CD4-positive, CD25-positive, alpha-beta regulatory T cell (primary cell): ENCODE measurements at regions not wholly inside any gene's neighbourhood (a gene's known extent, or its start where the extent isn't known, plus 50 kb on each side); places are given as distances from the start of the nearest gene placed in this dataset.

Experiments used
- ATAC-seq, 2 donors: fragments of 150-1000 bp; cut with Tn5 transposase; one replicate each; pipeline ENCODE4 v1.10.0; 2021; ENCODE audit warnings: low read depth in 2 of 2, moderate number of reproducible peaks in 2 of 2, moderate library complexity in 1 of 2
- DNase-seq, 3 donors: peaks; one replicate each; pipeline versions ENCODE4 v3.0.0 to v3.0.0-alpha.2; 2012 to 2022; ENCODE audit warnings: mixed read lengths in 1 of 3
- H3K27ac ChIP-seq: one replicate; pipeline ENCODE4 v1.7.0; 2013; ENCODE audit warnings: mild to moderate bottlenecking, low read length; ENCODE audit not compliant: insufficient read depth, poor library complexity, severe bottlenecking
- H3K27me3 ChIP-seq: one replicate; pipeline ENCODE4 v1.7.0; 2013; ENCODE audit warnings: low read length; ENCODE audit not compliant: control insufficient read depth, insufficient read depth
- H3K36me3 ChIP-seq: one replicate; pipeline ENCODE4 v1.7.0; 2013; ENCODE audit warnings: mild to moderate bottlenecking, low read length, moderate library complexity; ENCODE audit not compliant: control insufficient read depth, insufficient read depth
- H3K4me1 ChIP-seq: 2 replicates; pipeline ENCODE4 v1.7.0; 2013; ENCODE audit warnings: mild to moderate bottlenecking, low read length; ENCODE audit not compliant: insufficient read depth, control insufficient read depth, poor library complexity, severe bottlenecking
- H3K4me3 ChIP-seq: one replicate; pipeline ENCODE4 v1.7.0; 2013; ENCODE audit warnings: low read depth, mild to moderate bottlenecking, low read length, moderate library complexity
- H3K9me3 ChIP-seq, 2 experiments: 1 replicate in 1 of 2; 2 replicates in 1 of 2; pipeline ENCODE4 v1.7.0; 2013; ENCODE audit warnings: low read length in 2 of 2, mild to moderate bottlenecking in 1 of 2, moderate library complexity in 1 of 2; ENCODE audit not compliant: control insufficient read depth in 2 of 2
- H3K27ac Mint-ChIP-seq, 3 donors: one replicate each; pipeline ENCODE4 v1.8.0; 2020 to 2022; ENCODE audit warnings: mild to moderate bottlenecking in 3 of 3, mixed read lengths in 3 of 3, moderate library complexity in 2 of 3
- H3K27me3 Mint-ChIP-seq: one replicate; pipeline ENCODE4 v1.8.0; 2022; ENCODE audit warnings: mild to moderate bottlenecking, mixed read lengths
- H3K36me3 Mint-ChIP-seq: one replicate; pipeline ENCODE4 v1.8.0; 2020; ENCODE audit warnings: mixed read lengths
- H3K4me1 Mint-ChIP-seq, 4 donors: one replicate each; pipeline ENCODE4 v1.8.0; 2020 to 2022; ENCODE audit warnings: mixed read lengths in 4 of 4, mild to moderate bottlenecking in 1 of 4
- H3K4me3 Mint-ChIP-seq, 4 donors: one replicate each; pipeline ENCODE4 v1.8.0; 2020 to 2022; ENCODE audit warnings: mild to moderate bottlenecking in 4 of 4, mixed read lengths in 4 of 4, moderate library complexity in 3 of 4
- H3K9me3 Mint-ChIP-seq, 7 donors: one replicate each; pipeline ENCODE4 v1.8.0; 2020 to 2022; ENCODE audit warnings: mixed read lengths in 7 of 7, mild to moderate bottlenecking in 3 of 7, moderate library complexity in 2 of 7

- Mint-ChIP-seq H3K27ac (no peak overlapping the region), H3K9me3 (peaks cover 0 to 13% (median 9%) of the 10 kb centered on the region in 7 donors)
- no peak for ATAC-seq
Measured at GRCh38 chr4:186775902-186776301, 52.2 kb upstream of the FAT1 start.

GRCh38 chr4:186778134-186778533, 54.5 kb upstream of the FAT1 start:
- no peaks in the 10 kb centered on the region for H3K36me3 ChIP-seq
- H3K4me1 ChIP-seq, result no peaks in the 10 kb centered on the region
- H3K27me3 Mint-ChIP-seq, result no peaks in the 10 kb centered on the region
- H3K27ac ChIP-seq, result no peak overlapping the region
- no peak overlapping the region for H3K4me3 Mint-ChIP-seq
- H3K9me3 Mint-ChIP-seq, result peaks cover 0 to 18% (median 9%) of the 10 kb centered on the region in 7 donors
- ATAC-seq (no peak), DNase-seq (no peak)
- H3K4me1 Mint-ChIP-seq, result no peaks in the 10 kb centered on the region
- no peaks in the 10 kb centered on the region for H3K27me3 ChIP-seq
- H3K4me3 ChIP-seq, result no peak overlapping the region
- H3K36me3 Mint-ChIP-seq, result no peaks in the 10 kb centered on the region
- no peak overlapping the region for H3K27ac Mint-ChIP-seq
- peaks cover 0 to 2% of the 10 kb centered on the region in 2 experiments for H3K9me3 ChIP-seq

More at GRCh38 chr4:186775902-186776301, 52.2 kb upstream of the FAT1 start:
- peaks cover 0 to 2% of the 10 kb centered on the region in 2 experiments for H3K9me3 ChIP-seq
- no peak overlapping the region for H3K4me3 Mint-ChIP-seq
- H3K36me3 Mint-ChIP-seq, result no peaks in the 10 kb centered on the region
- H3K27me3 Mint-ChIP-seq, result no peaks in the 10 kb centered on the region
- H3K36me3 ChIP-seq, result no peaks in the 10 kb centered on the region
- no peak overlapping the region for H3K27ac ChIP-seq
- DNase-seq, result no peak
- H3K4me1 ChIP-seq, result no peaks in the 10 kb centered on the region
- H3K4me3 ChIP-seq, result no peak overlapping the region
- no peaks in the 10 kb centered on the region for H3K4me1 Mint-ChIP-seq
- no peaks in the 10 kb centered on the region for H3K27me3 ChIP-seq

- Histone ChIP-seq H3K4me1 (no peaks in the 10 kb centered on the region), H3K27me3 (no peaks in the 10 kb centered on the region), H3K9me3 (peaks cover 0 to 2% of the 10 kb centered on the region in 2 experiments), H3K36me3 (no peaks in the 10 kb centered on the region), H3K27ac (no peak overlapping the region), H3K4me3 (no peak overlapping the region)
- DNase-seq (no peak), ATAC-seq (no peak)
- H3K4me3 Mint-ChIP-seq, result no peak overlapping the region
- no peaks in the 10 kb centered on the region for H3K36me3 Mint-ChIP-seq
- H3K27me3 Mint-ChIP-seq, result no peaks in the 10 kb centered on the region
- H3K9me3 Mint-ChIP-seq, result peaks cover 0 to 15% (median 4%) of the 10 kb centered on the region in 7 donors
- no peaks in the 10 kb centered on the region for H3K4me1 Mint-ChIP-seq
- no peak overlapping the region for H3K27ac Mint-ChIP-seq
Measured at GRCh38 chr4:186780291-186781031, 56.8 kb upstream of the FAT1 start.

GRCh38 chr4:186781032-186781917, 57.6 kb upstream of the FAT1 start:
- no peaks in the 10 kb centered on the region for H3K36me3 ChIP-seq
- Mint-ChIP-seq H3K4me3 (no peak overlapping the region), H3K9me3 (peaks cover 0 to 12% (median 4%) of the 10 kb centered on the region in 7 donors), H3K27me3 (no peaks in the 10 kb centered on the region), H3K36me3 (no peaks in the 10 kb centered on the region), H3K27ac (no peak overlapping the region), H3K4me1 (no peaks in the 10 kb centered on the region)
- H3K27ac ChIP-seq, result no peak overlapping the region
- ATAC-seq (no peak), DNase-seq (no peak)
- H3K9me3 ChIP-seq, result peaks cover 0 to 2% of the 10 kb centered on the region in 2 experiments
- H3K4me3 ChIP-seq, result no peak overlapping the region
- H3K4me1 ChIP-seq, result no peaks in the 10 kb centered on the region
- H3K27me3 ChIP-seq, result no peaks in the 10 kb centered on the region

GRCh38 chr4:186782302-186782701, 58.6 kb upstream of the FAT1 start:
- peaks cover 0 to 18% (median 6%) of the 10 kb centered on the region in 7 donors for H3K9me3 Mint-ChIP-seq
- no peaks in the 10 kb centered on the region for H3K4me1 Mint-ChIP-seq
- Histone ChIP-seq H3K36me3 (no peaks in the 10 kb centered on the region), H3K4me3 (no peak overlapping the region), H3K27me3 (no peaks in the 10 kb centered on the region), H3K4me1 (no peaks in the 10 kb centered on the region), H3K9me3 (peaks cover 0 to 2% of the 10 kb centered on the region in 2 experiments), H3K27ac (no peak overlapping the region)
- no peaks in the 10 kb centered on the region for H3K27me3 Mint-ChIP-seq
- no peak for ATAC-seq
- no peak for DNase-seq
- H3K4me3 Mint-ChIP-seq, result no peak overlapping the region
- H3K36me3 Mint-ChIP-seq, result no peaks in the 10 kb centered on the region
- H3K27ac Mint-ChIP-seq, result no peak overlapping the region

- Histone ChIP-seq H3K36me3 (no peaks in the 10 kb centered on the region), H3K27ac (no peak overlapping the region), H3K4me3 (no peak overlapping the region), H3K4me1 (no peaks in the 10 kb centered on the region), H3K9me3 (no peaks in the 10 kb centered on the region), H3K27me3 (no peaks in the 10 kb centered on the region)
- H3K27me3 Mint-ChIP-seq, result no peaks in the 10 kb centered on the region
- DNase-seq (no peak), ATAC-seq (no peak)
- no peak overlapping the region for H3K27ac Mint-ChIP-seq
- H3K4me1 Mint-ChIP-seq, result no peaks in the 10 kb centered on the region
- peaks cover 0 to 14% (median 6%) of the 10 kb centered on the region in 7 donors for H3K9me3 Mint-ChIP-seq
- no peaks in the 10 kb centered on the region for H3K36me3 Mint-ChIP-seq
- no peak overlapping the region for H3K4me3 Mint-ChIP-seq
Measured at GRCh38 chr4:186787536-186787935, 63.9 kb upstream of the FAT1 start.

GRCh38 chr4:186789651-186790050, 66.0 kb upstream of the FAT1 start:
- H3K27me3 ChIP-seq, result no peaks in the 10 kb centered on the region
- H3K4me1 ChIP-seq, result no peaks in the 10 kb centered on the region
- Mint-ChIP-seq H3K9me3 (peaks cover 1 to 19% (median 6%) of the 10 kb centered on the region in 7 donors), H3K4me3 (no peak overlapping the region), H3K27me3 (no peaks in the 10 kb centered on the region), H3K4me1 (no peaks in the 10 kb centered on the region), H3K36me3 (no peaks in the 10 kb centered on the region), H3K27ac (no peak overlapping the region)
- no peaks in the 10 kb centered on the region for H3K36me3 ChIP-seq
- no peaks in the 10 kb centered on the region for H3K9me3 ChIP-seq
- no peak for ATAC-seq
- no peak overlapping the region for H3K4me3 ChIP-seq
- no peak for DNase-seq
- H3K27ac ChIP-seq, result no peak overlapping the region
